ENCODE measurements at regions not wholly inside any gene's neighbourhood (a gene's known extent, or its start where the extent isn't known, plus 50 kb on each side); places are given as distances from the start of the nearest gene placed in this dataset.

DNA sequence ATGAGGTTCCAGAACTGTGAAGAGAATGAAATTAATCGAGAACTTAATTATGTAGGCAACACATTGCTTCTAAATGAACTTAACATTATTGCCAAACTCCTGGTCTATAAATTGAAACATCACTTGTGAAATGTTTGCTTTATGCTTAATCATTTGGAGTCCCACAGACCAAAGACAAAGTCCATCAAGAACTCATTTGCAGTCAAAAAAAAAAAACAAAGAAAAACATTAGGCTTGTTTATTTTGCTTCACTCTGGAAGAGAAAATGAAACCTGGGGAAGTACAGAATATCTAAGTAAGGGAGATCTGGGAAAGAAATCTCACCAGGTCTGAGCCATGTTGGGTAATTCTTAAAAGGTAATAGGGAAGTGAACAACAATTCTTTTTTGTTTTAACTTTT is 1363.5 kb upstream of the DDX18 start:
- Histone ChIP-seq H3K4me2 (no peak overlapping the region), H3K9me3 (no peaks in the 10 kb centered on the region; the same call in 2 of the 3 replicates), H3K4me1 (no peaks in the 10 kb centered on the region), H3K4me3 (no peak overlapping the region), H3K27ac (no peak overlapping the region)
- 0% methylated on average over 1 of the region's 1 CpG for WGBS (ENCODE audit: missing lambda C conversion rate)
- ChIA-PET CTCF (no interaction called here), POLR2A (no interaction called here)
- no peak for ATAC-seq
- TF ChIP-seq POLR2A (IDR thresholded peaks at IDR 0.05; ENCODE audit: low read length): no peak
- TF ChIP-seq, protein P1, sequence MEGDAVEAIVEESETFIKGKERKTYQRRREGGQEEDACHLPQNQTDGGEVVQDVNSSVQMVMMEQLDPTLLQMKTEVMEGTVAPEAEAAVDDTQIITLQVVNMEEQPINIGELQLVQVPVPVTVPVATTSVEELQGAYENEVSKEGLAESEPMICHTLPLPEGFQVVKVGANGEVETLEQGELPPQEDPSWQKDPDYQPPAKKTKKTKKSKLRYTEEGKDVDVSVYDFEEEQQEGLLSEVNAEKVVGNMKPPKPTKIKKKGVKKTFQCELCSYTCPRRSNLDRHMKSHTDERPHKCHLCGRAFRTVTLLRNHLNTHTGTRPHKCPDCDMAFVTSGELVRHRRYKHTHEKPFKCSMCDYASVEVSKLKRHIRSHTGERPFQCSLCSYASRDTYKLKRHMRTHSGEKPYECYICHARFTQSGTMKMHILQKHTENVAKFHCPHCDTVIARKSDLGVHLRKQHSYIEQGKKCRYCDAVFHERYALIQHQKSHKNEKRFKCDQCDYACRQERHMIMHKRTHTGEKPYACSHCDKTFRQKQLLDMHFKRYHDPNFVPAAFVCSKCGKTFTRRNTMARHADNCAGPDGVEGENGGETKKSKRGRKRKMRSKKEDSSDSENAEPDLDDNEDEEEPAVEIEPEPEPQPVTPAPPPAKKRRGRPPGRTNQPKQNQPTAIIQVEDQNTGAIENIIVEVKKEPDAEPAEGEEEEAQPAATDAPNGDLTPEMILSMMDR (IDR thresholded peaks at IDR 0.05): no peak
- no peak for TF ChIP-seq FOXS1 (CRISPR knock-in tag; IDR thresholded peaks at IDR 0.05)
- TF ChIP-seq, protein P2, sequence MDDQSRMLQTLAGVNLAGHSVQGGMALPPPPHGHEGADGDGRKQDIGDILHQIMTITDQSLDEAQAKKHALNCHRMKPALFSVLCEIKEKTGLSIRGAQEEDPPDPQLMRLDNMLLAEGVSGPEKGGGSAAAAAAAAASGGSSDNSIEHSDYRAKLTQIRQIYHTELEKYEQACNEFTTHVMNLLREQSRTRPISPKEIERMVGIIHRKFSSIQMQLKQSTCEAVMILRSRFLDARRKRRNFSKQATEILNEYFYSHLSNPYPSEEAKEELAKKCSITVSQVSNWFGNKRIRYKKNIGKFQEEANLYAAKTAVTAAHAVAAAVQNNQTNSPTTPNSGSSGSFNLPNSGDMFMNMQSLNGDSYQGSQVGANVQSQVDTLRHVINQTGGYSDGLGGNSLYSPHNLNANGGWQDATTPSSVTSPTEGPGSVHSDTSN (IDR thresholded peaks at IDR 0.05): no peak
- no peak for TF ChIP-seq MYC (IDR thresholded peaks at IDR 0.05; ENCODE audit: borderline replicate concordance, low read length)
- TF ChIP-seq RCOR1 (IDR thresholded peaks at IDR 0.05; ENCODE audit: low read depth, low read length): no peak
- no peak for TF ChIP-seq MAZ (IDR thresholded peaks at IDR 0.05; ENCODE audit: borderline replicate concordance, low read depth, low read length)
- TF ChIP-seq BHLHE40 (IDR thresholded peaks at IDR 0.05; ENCODE audit: low read depth, low read length): no peak
- TF ChIP-seq, protein P3, sequence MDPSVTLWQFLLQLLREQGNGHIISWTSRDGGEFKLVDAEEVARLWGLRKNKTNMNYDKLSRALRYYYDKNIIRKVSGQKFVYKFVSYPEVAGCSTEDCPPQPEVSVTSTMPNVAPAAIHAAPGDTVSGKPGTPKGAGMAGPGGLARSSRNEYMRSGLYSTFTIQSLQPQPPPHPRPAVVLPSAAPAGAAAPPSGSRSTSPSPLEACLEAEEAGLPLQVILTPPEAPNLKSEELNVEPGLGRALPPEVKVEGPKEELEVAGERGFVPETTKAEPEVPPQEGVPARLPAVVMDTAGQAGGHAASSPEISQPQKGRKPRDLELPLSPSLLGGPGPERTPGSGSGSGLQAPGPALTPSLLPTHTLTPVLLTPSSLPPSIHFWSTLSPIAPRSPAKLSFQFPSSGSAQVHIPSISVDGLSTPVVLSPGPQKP (IDR thresholded peaks at IDR 0.05; ENCODE audit: low read depth, low read length): no peak
- no peak for TF ChIP-seq EHMT2 (IDR thresholded peaks at IDR 0.05; ENCODE audit: low read depth)
- TF ChIP-seq TFCP2L1 (CRISPR knock-in tag; IDR thresholded peaks at IDR 0.05): no peak
- no peak for TF ChIP-seq NFE2L2 (conservative IDR thresholded peaks at IDR 0.05; ENCODE audit: low read length)
- no peak for TF ChIP-seq HOXA7 (CRISPR knock-in tag; IDR thresholded peaks at IDR 0.05)
- no peak for TF ChIP-seq CHD4 (IDR thresholded peaks at IDR 0.05; ENCODE audit: borderline replicate concordance)
- no peak for TF ChIP-seq HEYL (CRISPR knock-in tag; IDR thresholded peaks at IDR 0.05)
- no peak for TF ChIP-seq EP300 (IDR thresholded peaks at IDR 0.05)
- TF ChIP-seq, protein P4, sequence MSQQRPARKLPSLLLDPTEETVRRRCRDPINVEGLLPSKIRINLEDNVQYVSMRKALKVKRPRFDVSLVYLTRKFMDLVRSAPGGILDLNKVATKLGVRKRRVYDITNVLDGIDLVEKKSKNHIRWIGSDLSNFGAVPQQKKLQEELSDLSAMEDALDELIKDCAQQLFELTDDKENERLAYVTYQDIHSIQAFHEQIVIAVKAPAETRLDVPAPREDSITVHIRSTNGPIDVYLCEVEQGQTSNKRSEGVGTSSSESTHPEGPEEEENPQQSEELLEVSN (IDR thresholded peaks at IDR 0.05; ENCODE audit: borderline replicate concordance, low read depth): no peak
- no peak for DNase-seq (ENCODE audit: low read depth in 1 of 2, low spot score in 1 of 2)
- no peak for FAIRE-seq

DNA sequence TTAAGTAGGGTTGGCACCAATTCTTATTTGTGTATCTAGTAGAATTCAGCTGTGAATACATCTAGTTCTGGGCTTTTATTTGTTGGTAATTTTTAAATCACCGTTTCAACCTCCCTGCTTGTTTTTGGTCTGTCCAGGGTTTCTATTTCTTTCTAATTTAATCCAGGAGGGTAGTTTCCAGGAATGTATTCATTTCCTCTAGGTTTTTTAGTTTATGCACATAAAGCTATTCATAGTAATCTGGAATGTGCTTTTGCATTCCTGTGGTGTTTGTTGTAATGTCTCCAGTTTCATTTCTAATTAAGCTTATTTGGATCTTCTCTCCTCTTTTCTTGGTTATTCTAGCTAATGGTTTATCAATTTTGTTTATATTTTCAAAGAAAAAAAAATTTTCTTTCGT is 1361.8 kb upstream of the DDX18 start:
- ATAC-seq (no peak), FAIRE-seq (no peak), DNase-seq (ENCODE audit: low read depth in 1 of 2, low spot score in 1 of 2) (no peak)
- H3K9me3 ChIP-seq: no peaks in the 10 kb centered on the region; the same call in 2 of the 3 replicates
- 0% methylated on average over 2 of the region's 2 CpGs for WGBS (ENCODE audit: missing lambda C conversion rate)
- TF ChIP-seq ZSCAN20 (CRISPR knock-in tag; IDR thresholded peaks at IDR 0.05) (no peak), JUN (IDR thresholded peaks at IDR 0.05) (no peak), RAD21 (conservative IDR thresholded peaks at IDR 0.05 in 1 of 2, IDR thresholded peaks at IDR 0.05 in 1 of 2) (no peak), FOSB (CRISPR knock-in tag; IDR thresholded peaks at IDR 0.05) (no peak), HOXA7 (CRISPR knock-in tag; IDR thresholded peaks at IDR 0.05) (no peak), EHMT2 (IDR thresholded peaks at IDR 0.05; ENCODE audit: low read depth) (no peak), MAZ (IDR thresholded peaks at IDR 0.05; ENCODE audit: borderline replicate concordance, low read depth, low read length) (no peak), CBX2 (IDR thresholded peaks at IDR 0.05; ENCODE audit: borderline replicate concordance, low read depth) (no peak), BHLHE40 (IDR thresholded peaks at IDR 0.05; ENCODE audit: low read depth, low read length) (no peak), TFCP2L1 (CRISPR knock-in tag; IDR thresholded peaks at IDR 0.05) (no peak), RCOR1 (IDR thresholded peaks at IDR 0.05; ENCODE audit: low read depth, low read length) (no peak), POLR2AphosphoS2 (conservative IDR thresholded peaks at IDR 0.05; ENCODE audit: low read length) (no peak)
- TF ChIP-seq, protein P3 (IDR thresholded peaks at IDR 0.05; ENCODE audit: low read depth, low read length): no peak
- TF ChIP-seq, protein P5, sequence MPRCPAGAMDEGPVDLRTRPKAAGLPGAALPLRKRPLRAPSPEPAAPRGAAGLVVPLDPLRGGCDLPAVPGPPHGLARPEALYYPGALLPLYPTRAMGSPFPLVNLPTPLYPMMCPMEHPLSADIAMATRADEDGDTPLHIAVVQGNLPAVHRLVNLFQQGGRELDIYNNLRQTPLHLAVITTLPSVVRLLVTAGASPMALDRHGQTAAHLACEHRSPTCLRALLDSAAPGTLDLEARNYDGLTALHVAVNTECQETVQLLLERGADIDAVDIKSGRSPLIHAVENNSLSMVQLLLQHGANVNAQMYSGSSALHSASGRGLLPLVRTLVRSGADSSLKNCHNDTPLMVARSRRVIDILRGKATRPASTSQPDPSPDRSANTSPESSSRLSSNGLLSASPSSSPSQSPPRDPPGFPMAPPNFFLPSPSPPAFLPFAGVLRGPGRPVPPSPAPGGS (IDR thresholded peaks at IDR 0.05): no peak
- TF ChIP-seq, protein P6, sequence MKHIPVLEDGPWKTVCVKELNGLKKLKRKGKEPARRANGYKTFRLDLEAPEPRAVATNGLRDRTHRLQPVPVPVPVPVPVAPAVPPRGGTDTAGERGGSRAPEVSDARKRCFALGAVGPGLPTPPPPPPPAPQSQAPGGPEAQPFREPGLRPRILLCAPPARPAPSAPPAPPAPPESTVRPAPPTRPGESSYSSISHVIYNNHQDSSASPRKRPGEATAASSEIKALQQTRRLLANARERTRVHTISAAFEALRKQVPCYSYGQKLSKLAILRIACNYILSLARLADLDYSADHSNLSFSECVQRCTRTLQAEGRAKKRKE (CRISPR knock-in tag; IDR thresholded peaks at IDR 0.05; ENCODE audit: low read depth): no peak
- no peaks in the 10 kb centered on the region for H3K4me1 ChIP-seq
- no peak overlapping the region for H3K4me2 ChIP-seq
- no peak overlapping the region for H3K27ac ChIP-seq
- ChIA-PET POLR2A (no interaction called here), CTCF (no interaction called here)
- H3K4me3 ChIP-seq: no peak overlapping the region

Measured in A549 (cell line).